Hepatic stellate cell (primary cell): ENCODE measurements at regions not wholly inside any gene's neighbourhood (a gene's known extent, or its start where the extent isn't known, plus 50 kb on each side); places are given as distances from the start of the nearest gene placed in this dataset.

Experiments
- DNase-seq: peaks from one replicate; pipeline ENCODE4 v3.0.0; 2011; ENCODE audit warnings: low spot score

GRCh38 chr4:100130964-100131363, 59.3 kb downstream of the DDIT4L start:
- DNase-seq: no peak

GRCh38 chr4:100130491-100130890, 59.8 kb downstream of the DDIT4L start:
- no peak for DNase-seq

- no peak for DNase-seq
Observed at GRCh38 chr4:100129774-100130173, 60.5 kb downstream of the DDIT4L start.

GRCh38 chr4:100128338-100128737, 61.9 kb downstream of the DDIT4L start:
- DNase-seq: no peak

GRCh38 chr4:100124715-100125114, 65.6 kb downstream of the DDIT4L start:
- DNase-seq: no peak

- DNase-seq: no peak
Observed at GRCh38 chr4:100118181-100118580, 72.1 kb downstream of the DDIT4L start.

GRCh38 chr4:100117750-100118149, 72.5 kb downstream of the DDIT4L start:
- DNase-seq: no peak

- no peak for DNase-seq
Observed at GRCh38 chr4:100114909-100115308, 75.4 kb downstream of the DDIT4L start.

- no peak for DNase-seq
Observed at GRCh38 chr4:100113732-100114131, 76.5 kb downstream of the DDIT4L start.

- DNase-seq: no peak
Observed at GRCh38 chr4:100113096-100113495, 77.2 kb downstream of the DDIT4L start.

- no peak for DNase-seq
Observed at GRCh38 chr4:100109921-100110320, 80.3 kb downstream of the DDIT4L start.

- no peak for DNase-seq
Observed at GRCh38 chr4:100108869-100109268, 81.4 kb downstream of the DDIT4L start.

- DNase-seq: no peak
Observed at GRCh38 chr4:100106982-100107381, 83.3 kb downstream of the DDIT4L start.

- DNase-seq: no peak
Observed at GRCh38 chr4:100103671-100104070, 86.6 kb downstream of the DDIT4L start.

GRCh38 chr4:100100985-100101384, 89.3 kb downstream of the DDIT4L start:
- no peak for DNase-seq

GRCh38 chr4:100099746-100100145, 90.5 kb downstream of the DDIT4L start:
- DNase-seq: no peak

- no peak for DNase-seq
Observed at GRCh38 chr4:100098681-100099080, 91.6 kb downstream of the DDIT4L start.

- no peak for DNase-seq
Observed at GRCh38 chr4:100098011-100098545, 92.2 kb downstream of the DDIT4L start.

GRCh38 chr4:100095729-100096595, 94.3 kb downstream of the DDIT4L start:
- peak; percentile 26 for DNase-seq

GRCh38 chr4:100093091-100093866, 97.0 kb downstream of the DDIT4L start:
- DNase-seq: peak; percentile 35

- DNase-seq: no peak
Observed at GRCh38 chr4:100087743-100088142, 102.5 kb downstream of the DDIT4L start.

GRCh38 chr4:100086766-100087431, 103.4 kb downstream of the DDIT4L start:
- DNase-seq: no peak
